ENCODE measurements at regions not wholly inside any gene's neighbourhood (a gene's known extent, or its start where the extent isn't known, plus 50 kb on each side); places are given as distances from the start of the nearest gene placed in this dataset.
"Not testable (repeated sequence)": the region's sequence is repeated elsewhere in the genome, so short reads cannot be mapped to it uniquely, and the experiment has no call there.

DNA sequence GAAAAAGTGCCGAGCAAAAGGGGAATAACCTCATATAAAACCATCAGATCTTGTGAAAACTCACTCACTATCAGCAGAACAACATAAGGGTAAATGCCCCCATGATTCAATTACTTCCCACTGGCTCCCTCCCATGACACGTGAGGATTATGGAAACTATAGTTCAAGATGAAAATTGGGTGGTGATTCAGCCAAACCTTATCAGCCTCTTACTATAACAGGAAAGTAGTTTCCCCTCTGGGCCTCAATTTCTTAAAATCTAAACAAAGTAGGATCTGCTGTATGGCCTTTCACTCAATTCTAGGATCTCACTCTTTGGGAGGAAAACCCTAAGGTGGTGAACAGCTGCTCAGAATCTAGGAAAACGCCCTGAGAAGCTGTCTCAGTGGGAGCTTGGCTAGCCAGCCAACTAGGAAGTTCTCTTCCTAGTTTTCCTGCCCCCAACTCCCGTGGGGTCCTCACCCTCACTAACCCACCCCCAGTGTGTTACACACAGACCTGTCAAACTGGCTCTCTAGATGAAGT is 1017.1 kb upstream of the HS3ST1 start:
- intact Hi-C loops (cut with DNase I, micrococcal nuclease), result no loop called here
- Mint-ChIP-seq H3K4me1 (no peaks in the 10 kb centered on the region), H3K9me3 (ENCODE audit: low read depth) (peaks cover 14% of the 10 kb centered on the region), H3K4me3 (no peak overlapping the region), H3K27me3 (peaks cover 2% of the 10 kb centered on the region), H3K27ac (no peak overlapping the region), H3K36me3 (ENCODE audit: low read depth) (no peaks in the 10 kb centered on the region)
- ChIA-PET POLR2A (no interaction called here), CTCF (no interaction called here)
- no peak for ATAC-seq
- DNase-seq, result no peak

GRCh38 chr4:12439633-12440305 is 1011.1 kb upstream of the HS3ST1 start:
- H3K4me3 Mint-ChIP-seq, result no peak overlapping the region
- ChIA-PET POLR2A (no interaction called here), CTCF (no interaction called here)
- ATAC-seq (no peak), DNase-seq (no peak)
- H3K4me1 Mint-ChIP-seq, result no peaks in the 10 kb centered on the region
- intact Hi-C loops (cut with DNase I, micrococcal nuclease), result no loop called here
- H3K27me3 Mint-ChIP-seq, result no peaks in the 10 kb centered on the region
- H3K36me3 Mint-ChIP-seq (ENCODE audit: low read depth), result no peaks in the 10 kb centered on the region
- no peaks in the 10 kb centered on the region for H3K9me3 Mint-ChIP-seq (ENCODE audit: low read depth)
- H3K27ac Mint-ChIP-seq, result no peak overlapping the region

GRCh38 chr4:12431259-12431658 is 1002.6 kb upstream of the HS3ST1 start:
- DNase-seq; POLR2A ChIA-PET; intact Hi-C loops (cut with DNase I, micrococcal nuclease); CTCF ChIA-PET; H3K4me3 Mint-ChIP-seq; H3K4me1 Mint-ChIP-seq; ATAC-seq; H3K27me3 Mint-ChIP-seq; H3K9me3 Mint-ChIP-seq (ENCODE audit: low read depth); H3K27ac Mint-ChIP-seq; H3K36me3 Mint-ChIP-seq (ENCODE audit: low read depth): not testable (repeated sequence)

- H3K27me3 Mint-ChIP-seq, result no peaks in the 10 kb centered on the region
- no peak for ATAC-seq
- no peaks in the 10 kb centered on the region for H3K36me3 Mint-ChIP-seq (ENCODE audit: low read depth)
- ChIA-PET CTCF (no interaction called here), POLR2A (no interaction called here)
- H3K4me1 Mint-ChIP-seq, result no peaks in the 10 kb centered on the region
- intact Hi-C loops (cut with DNase I, micrococcal nuclease), result no loop called here
- no peaks in the 10 kb centered on the region for H3K9me3 Mint-ChIP-seq (ENCODE audit: low read depth)
- H3K4me3 Mint-ChIP-seq, result no peak overlapping the region
- H3K27ac Mint-ChIP-seq, result no peak overlapping the region
- DNase-seq, result no peak
Measured at GRCh38 chr4:12421364-12421763, 992.7 kb upstream of the HS3ST1 start.

GRCh38 chr4:12416755-12417154 is 988.1 kb upstream of the HS3ST1 start:
- DNase-seq, result no peak
- ChIA-PET CTCF (no interaction called here), POLR2A (no interaction called here)
- intact Hi-C loops (cut with DNase I, micrococcal nuclease), result no loop called here
- H3K27ac Mint-ChIP-seq, result no peak overlapping the region
- no peaks in the 10 kb centered on the region for H3K4me1 Mint-ChIP-seq
- no peaks in the 10 kb centered on the region for H3K36me3 Mint-ChIP-seq (ENCODE audit: low read depth)
- H3K4me3 Mint-ChIP-seq, result no peak overlapping the region
- no peaks in the 10 kb centered on the region for H3K27me3 Mint-ChIP-seq
- H3K9me3 Mint-ChIP-seq (ENCODE audit: low read depth), result no peaks in the 10 kb centered on the region
- ATAC-seq, result no peak

GRCh38 chr4:12414181-12414812 is 985.6 kb upstream of the HS3ST1 start:
- Mint-ChIP-seq H3K9me3 (ENCODE audit: low read depth) (no peaks in the 10 kb centered on the region), H3K36me3 (ENCODE audit: low read depth) (no peaks in the 10 kb centered on the region), H3K27ac (no peak overlapping the region), H3K27me3 (no peaks in the 10 kb centered on the region), H3K4me3 (no peak overlapping the region), H3K4me1 (no peaks in the 10 kb centered on the region)
- CTCF ChIA-PET, result no interaction called here
- intact Hi-C loops (cut with DNase I, micrococcal nuclease), result no loop called here
- POLR2A ChIA-PET, result no interaction called here
- DNase-seq, result no peak
- ATAC-seq, result no peak

GRCh38 chr4:12411072-12411471 is 982.4 kb upstream of the HS3ST1 start:
- DNase-seq (no peak), ATAC-seq (no peak)
- intact Hi-C loops (cut with DNase I, micrococcal nuclease), result no loop called here
- Mint-ChIP-seq H3K4me1 (no peaks in the 10 kb centered on the region), H3K9me3 (ENCODE audit: low read depth) (peaks cover 2% of the 10 kb centered on the region), H3K4me3 (no peak overlapping the region), H3K36me3 (ENCODE audit: low read depth) (no peaks in the 10 kb centered on the region), H3K27me3 (no peaks in the 10 kb centered on the region), H3K27ac (no peak overlapping the region)
- ChIA-PET CTCF (no interaction called here), POLR2A (no interaction called here)

- ChIA-PET POLR2A (no interaction called here), CTCF (interaction anchor here (0.7 kb wide), 1 partner anchor 964 kb away, joined by 3 read pairs; no protein-coding TSS in a partner anchor)
- Mint-ChIP-seq H3K36me3 (ENCODE audit: low read depth) (no peaks in the 10 kb centered on the region), H3K4me1 (no peaks in the 10 kb centered on the region), H3K4me3 (no peak overlapping the region), H3K27me3 (no peaks in the 10 kb centered on the region), H3K27ac (no peak overlapping the region), H3K9me3 (ENCODE audit: low read depth) (peaks cover 2% of the 10 kb centered on the region)
- intact Hi-C loops (cut with DNase I, micrococcal nuclease), result no loop called here
- ATAC-seq, result peak; percentile 58
- DNase-seq, result no peak
Measured at GRCh38 chr4:12409507-12410190, 981.0 kb upstream of the HS3ST1 start.

DNA sequence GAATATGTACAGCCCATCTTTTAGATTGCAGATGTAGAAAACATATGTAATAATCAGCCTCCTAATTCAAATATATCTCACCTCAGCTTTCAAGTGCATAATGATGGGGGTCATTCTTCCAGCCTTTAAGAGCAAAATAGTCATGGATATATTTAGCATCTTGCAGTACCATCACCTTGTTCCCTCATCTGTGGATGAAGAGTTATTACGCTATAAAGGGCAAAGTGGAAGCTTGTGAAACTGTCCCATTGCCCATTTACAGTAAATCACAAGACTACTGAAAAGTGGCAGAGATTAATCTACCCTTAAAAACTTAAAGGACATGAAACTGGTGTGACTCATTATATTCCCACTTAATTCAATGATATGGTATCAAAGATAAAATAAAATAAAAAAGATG is 979.7 kb upstream of the HS3ST1 start:
- Mint-ChIP-seq H3K27me3 (no peaks in the 10 kb centered on the region), H3K4me3 (no peak overlapping the region), H3K27ac (no peak overlapping the region), H3K4me1 (no peaks in the 10 kb centered on the region), H3K36me3 (ENCODE audit: low read depth) (no peaks in the 10 kb centered on the region), H3K9me3 (ENCODE audit: low read depth) (peaks cover 2% of the 10 kb centered on the region)
- intact Hi-C loops (cut with DNase I, micrococcal nuclease), result no loop called here
- ATAC-seq (no peak), DNase-seq (no peak)
- ChIA-PET CTCF (no interaction called here), POLR2A (no interaction called here)

- DNase-seq, result no peak
- intact Hi-C loops (cut with DNase I, micrococcal nuclease), result no loop called here
- peaks cover 5% of the 10 kb centered on the region for H3K9me3 Mint-ChIP-seq (ENCODE audit: low read depth)
- no peak for ATAC-seq
- CTCF ChIA-PET, result no interaction called here
- H3K4me1 Mint-ChIP-seq, result no peaks in the 10 kb centered on the region
- no peak overlapping the region for H3K27ac Mint-ChIP-seq
- no peak overlapping the region for H3K4me3 Mint-ChIP-seq
- no peaks in the 10 kb centered on the region for H3K36me3 Mint-ChIP-seq (ENCODE audit: low read depth)
- POLR2A ChIA-PET, result no interaction called here
- H3K27me3 Mint-ChIP-seq, result no peaks in the 10 kb centered on the region
Measured at GRCh38 chr4:12403175-12403574, 974.5 kb upstream of the HS3ST1 start.

- ChIA-PET POLR2A (no interaction called here), CTCF (no interaction called here)
- intact Hi-C loops (cut with DNase I, micrococcal nuclease), result no loop called here
- no peaks in the 10 kb centered on the region for H3K27me3 Mint-ChIP-seq
- H3K9me3 Mint-ChIP-seq (ENCODE audit: low read depth), result peaks cover 7% of the 10 kb centered on the region
- H3K4me1 Mint-ChIP-seq, result no peaks in the 10 kb centered on the region
- DNase-seq (no peak), ATAC-seq (no peak)
- no peak overlapping the region for H3K27ac Mint-ChIP-seq
- H3K4me3 Mint-ChIP-seq, result no peak overlapping the region
- H3K36me3 Mint-ChIP-seq (ENCODE audit: low read depth), result no peaks in the 10 kb centered on the region
Measured at GRCh38 chr4:12399781-12400180, 971.1 kb upstream of the HS3ST1 start.

GRCh38 chr4:12393631-12394262 is 965.1 kb upstream of the HS3ST1 start:
- no peak overlapping the region for H3K27ac Mint-ChIP-seq
- H3K9me3 Mint-ChIP-seq (ENCODE audit: low read depth), result peaks cover 5% of the 10 kb centered on the region
- POLR2A ChIA-PET, result no interaction called here
- no peaks in the 10 kb centered on the region for H3K4me1 Mint-ChIP-seq
- no peaks in the 10 kb centered on the region for H3K36me3 Mint-ChIP-seq (ENCODE audit: low read depth)
- CTCF ChIA-PET, result no interaction called here
- no peak overlapping the region for H3K4me3 Mint-ChIP-seq
- H3K27me3 Mint-ChIP-seq, result no peaks in the 10 kb centered on the region
- ATAC-seq, result no peak
- intact Hi-C loops (cut with DNase I, micrococcal nuclease), result no loop called here
- no peak for DNase-seq

Measured in activated CD4-positive, alpha-beta T cell treated with anti-CD3 and anti-CD28 coated beads for 36 hours (primary cell).